ENCODE measurements at regions not wholly inside any gene's neighbourhood (a gene's known extent, or its start where the extent isn't known, plus 50 kb on each side); places are given as distances from the start of the nearest gene placed in this dataset.

GRCh38 chr3:106514431-106514830 is 645.6 kb upstream of the CBLB start:
- DNase-seq (ENCODE audit: low spot score): no peak
- peaks cover 6 to 8% of the 10 kb centered on the region in 2 donors for H3K4me1 ChIP-seq (ENCODE audit: control insufficient read depth in 2 of 2, insufficient read depth in 1 of 2, low read depth in 1 of 2, low read length in 2 of 2)
- H2BK5ac ChIP-seq (ENCODE audit: low read length): no peak overlapping the region
- WGBS, 2 donors (ENCODE audit: extremely low coverage in 2 of 2, insufficient read length in 2 of 2, insufficient replicate concordance in 1 of 2): no CpG with 5 or more reads among the region's 4 CpGs
- H4K8ac ChIP-seq (ENCODE audit: low read depth, low read length): no peak overlapping the region
- H2BK12ac ChIP-seq (ENCODE audit: low read length): no peak overlapping the region
- no peaks in the 10 kb centered on the region for H3K27me3 ChIP-seq (ENCODE audit: control insufficient read depth in 3 of 3, insufficient read depth in 3 of 3, low read depth in 1 of 3, low read length in 3 of 3)
- no peak overlapping the region for H3K4ac ChIP-seq (ENCODE audit: low read length)
- H4K91ac ChIP-seq (ENCODE audit: low read depth, low read length, poor library complexity): no peak overlapping the region
- no peak overlapping the region for H2BK15ac ChIP-seq (ENCODE audit: low read length)
- H3K23ac ChIP-seq (ENCODE audit: low read depth, low read length, poor library complexity): no peak overlapping the region
- H3K4me2 ChIP-seq (ENCODE audit: insufficient read depth, low read length, poor library complexity, severe bottlenecking): no peak overlapping the region
- H3K18ac ChIP-seq (ENCODE audit: low read length): no peak overlapping the region
- no peaks in the 10 kb centered on the region for H3K9me3 ChIP-seq (replicated peaks in 1 of 2; ENCODE audit: control insufficient read depth in 2 of 2, insufficient read depth in 1 of 2, low read depth in 1 of 2, low read length in 2 of 2)
- no peak overlapping the region for H3K27ac ChIP-seq (replicated peaks; ENCODE audit: low read length)
- peak overlapping the region; percentile 5 for H2AFZ ChIP-seq (ENCODE audit: low read length)
- H3K79me1 ChIP-seq (ENCODE audit: low read depth, low read length): no peaks in the 10 kb centered on the region
- no peak overlapping the region for H3K9ac ChIP-seq (ENCODE audit: low read depth, low read length, poor library complexity)
- no peak overlapping the region for H2AK5ac ChIP-seq (ENCODE audit: low read depth, low read length)
- peaks cover 0 to 2% of the 10 kb centered on the region in 2 donors for H3K36me3 ChIP-seq (replicated peaks in 1 of 2; ENCODE audit: control insufficient read depth in 2 of 2, insufficient read depth in 2 of 2, low read length in 2 of 2)
- H3K14ac ChIP-seq (ENCODE audit: low read length): no peak overlapping the region
- H3K4me3 ChIP-seq (ENCODE audit: low read length in 2 of 2): no peak overlapping the region
- no peak overlapping the region for H2BK120ac ChIP-seq (ENCODE audit: low read depth, low read length)

GRCh38 chr3:106518516-106518915 is 649.7 kb upstream of the CBLB start:
- H3K9me3 ChIP-seq (replicated peaks in 1 of 2; ENCODE audit: control insufficient read depth in 2 of 2, insufficient read depth in 1 of 2, low read depth in 1 of 2, low read length in 2 of 2): peaks cover 0 to 2% of the 10 kb centered on the region in 2 donors
- H2AFZ ChIP-seq (ENCODE audit: low read length): no peak overlapping the region
- no peak overlapping the region for H4K91ac ChIP-seq (ENCODE audit: low read depth, low read length, poor library complexity)
- peaks cover 0 to 2% of the 10 kb centered on the region in 2 donors for H3K36me3 ChIP-seq (replicated peaks in 1 of 2; ENCODE audit: control insufficient read depth in 2 of 2, insufficient read depth in 2 of 2, low read length in 2 of 2)
- no peak overlapping the region for H3K9ac ChIP-seq (ENCODE audit: low read depth, low read length, poor library complexity)
- H2AK5ac ChIP-seq (ENCODE audit: low read depth, low read length): no peak overlapping the region
- no peaks in the 10 kb centered on the region for H3K27me3 ChIP-seq (ENCODE audit: control insufficient read depth in 3 of 3, insufficient read depth in 3 of 3, low read depth in 1 of 3, low read length in 3 of 3)
- H3K18ac ChIP-seq (ENCODE audit: low read length): no peak overlapping the region
- no peak overlapping the region for H3K4me2 ChIP-seq (ENCODE audit: insufficient read depth, low read length, poor library complexity, severe bottlenecking)
- H3K4me1 ChIP-seq (ENCODE audit: control insufficient read depth in 2 of 2, insufficient read depth in 1 of 2, low read depth in 1 of 2, low read length in 2 of 2): peaks cover 6 to 8% of the 10 kb centered on the region in 2 donors
- H3K14ac ChIP-seq (ENCODE audit: low read length): no peak overlapping the region
- no peak overlapping the region for H2BK5ac ChIP-seq (ENCODE audit: low read length)
- H2BK12ac ChIP-seq (ENCODE audit: low read length): no peak overlapping the region
- H3K27ac ChIP-seq (replicated peaks; ENCODE audit: low read length): no peak overlapping the region
- no peak overlapping the region for H2BK15ac ChIP-seq (ENCODE audit: low read length)
- no peak overlapping the region for H4K8ac ChIP-seq (ENCODE audit: low read depth, low read length)
- H3K4ac ChIP-seq (ENCODE audit: low read length): no peak overlapping the region
- H2BK120ac ChIP-seq (ENCODE audit: low read depth, low read length): no peak overlapping the region
- no peak overlapping the region for H3K4me3 ChIP-seq (ENCODE audit: low read length in 2 of 2)
- no peaks in the 10 kb centered on the region for H3K79me1 ChIP-seq (ENCODE audit: low read depth, low read length)
- DNase-seq (ENCODE audit: low spot score): no peak
- H3K23ac ChIP-seq (ENCODE audit: low read depth, low read length, poor library complexity): no peak overlapping the region

GRCh38 chr3:106522397-106522796 is 653.6 kb upstream of the CBLB start:
- WGBS, 2 donors (ENCODE audit: extremely low coverage in 2 of 2, insufficient read length in 2 of 2, insufficient replicate concordance in 1 of 2): no CpG with 5 or more reads among the region's 4 CpGs

DNA sequence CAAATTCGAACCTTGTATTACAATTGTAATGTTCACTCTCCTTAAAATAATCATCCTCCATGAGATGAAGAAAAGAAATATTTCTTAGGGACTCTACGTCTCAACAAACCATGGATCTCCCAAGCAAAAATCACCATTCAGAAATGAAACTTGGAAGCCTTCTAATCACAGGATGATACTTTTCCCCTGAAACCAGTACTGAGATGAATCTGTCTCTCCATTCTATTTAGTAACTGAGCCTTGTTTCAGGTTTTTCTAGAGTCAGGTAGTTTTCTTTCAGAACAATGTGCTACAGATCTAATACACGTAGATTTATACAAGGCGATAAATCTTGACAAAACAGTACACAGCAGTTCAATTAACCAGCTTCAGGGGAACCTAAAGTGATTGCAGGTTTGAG is 660.1 kb upstream of the CBLB start:
- H2BK120ac ChIP-seq (ENCODE audit: low read depth, low read length): no peak overlapping the region
- H3K4me1 ChIP-seq (ENCODE audit: control insufficient read depth in 2 of 2, insufficient read depth in 1 of 2, low read depth in 1 of 2, low read length in 2 of 2): no peaks in the 10 kb centered on the region
- no peaks in the 10 kb centered on the region for H3K27me3 ChIP-seq (ENCODE audit: control insufficient read depth in 3 of 3, insufficient read depth in 3 of 3, low read depth in 1 of 3, low read length in 3 of 3)
- no peak overlapping the region for H2BK15ac ChIP-seq (ENCODE audit: low read length)
- peaks cover 0 to 5% of the 10 kb centered on the region in 2 donors for H3K9me3 ChIP-seq (replicated peaks in 1 of 2; ENCODE audit: control insufficient read depth in 2 of 2, insufficient read depth in 1 of 2, low read depth in 1 of 2, low read length in 2 of 2)
- WGBS, 2 donors (ENCODE audit: extremely low coverage in 2 of 2, insufficient read length in 2 of 2, insufficient replicate concordance in 1 of 2): 100% methylated on average over 1 of the region's 4 CpGs; no CpG with 5 or more reads in 1 of the 2 donors
- H4K91ac ChIP-seq (ENCODE audit: low read depth, low read length, poor library complexity): no peak overlapping the region
- H4K8ac ChIP-seq (ENCODE audit: low read depth, low read length): no peak overlapping the region
- no peak overlapping the region for H2AFZ ChIP-seq (ENCODE audit: low read length)
- no peak overlapping the region for H2AK5ac ChIP-seq (ENCODE audit: low read depth, low read length)
- H2BK5ac ChIP-seq (ENCODE audit: low read length): no peak overlapping the region
- H2BK12ac ChIP-seq (ENCODE audit: low read length): no peak overlapping the region
- H3K79me1 ChIP-seq (ENCODE audit: low read depth, low read length): no peaks in the 10 kb centered on the region
- H3K9ac ChIP-seq (ENCODE audit: low read depth, low read length, poor library complexity): no peak overlapping the region
- no peaks in the 10 kb centered on the region for H3K36me3 ChIP-seq (replicated peaks in 1 of 2; ENCODE audit: control insufficient read depth in 2 of 2, insufficient read depth in 2 of 2, low read length in 2 of 2)
- no peak overlapping the region for H3K4me3 ChIP-seq (ENCODE audit: low read length in 2 of 2)
- no peak overlapping the region for H3K4ac ChIP-seq (ENCODE audit: low read length)
- H3K27ac ChIP-seq (replicated peaks; ENCODE audit: low read length): no peak overlapping the region
- H3K4me2 ChIP-seq (ENCODE audit: insufficient read depth, low read length, poor library complexity, severe bottlenecking): no peak overlapping the region
- no peak overlapping the region for H3K23ac ChIP-seq (ENCODE audit: low read depth, low read length, poor library complexity)
- no peak overlapping the region for H3K14ac ChIP-seq (ENCODE audit: low read length)
- no peak for DNase-seq (ENCODE audit: low spot score)
- H3K18ac ChIP-seq (ENCODE audit: low read length): no peak overlapping the region

More at GRCh38 chr3:106522397-106522796, 653.6 kb upstream of the CBLB start:
- H3K9me3 ChIP-seq (replicated peaks in 1 of 2; ENCODE audit: control insufficient read depth in 2 of 2, insufficient read depth in 1 of 2, low read depth in 1 of 2, low read length in 2 of 2): peaks cover 0 to 2% of the 10 kb centered on the region in 2 donors
- H3K9ac ChIP-seq (ENCODE audit: low read depth, low read length, poor library complexity): no peak overlapping the region
- peaks cover 5 to 8% of the 10 kb centered on the region in 2 donors for H3K4me1 ChIP-seq (ENCODE audit: control insufficient read depth in 2 of 2, insufficient read depth in 1 of 2, low read depth in 1 of 2, low read length in 2 of 2)
- DNase-seq (ENCODE audit: low spot score): no peak
- H3K4me3 ChIP-seq (ENCODE audit: low read length in 2 of 2): no peak overlapping the region
- no peak overlapping the region for H4K8ac ChIP-seq (ENCODE audit: low read depth, low read length)
- H2BK120ac ChIP-seq (ENCODE audit: low read depth, low read length): no peak overlapping the region
- no peak overlapping the region for H3K27ac ChIP-seq (replicated peaks; ENCODE audit: low read length)
- no peaks in the 10 kb centered on the region for H3K27me3 ChIP-seq (ENCODE audit: control insufficient read depth in 3 of 3, insufficient read depth in 3 of 3, low read depth in 1 of 3, low read length in 3 of 3)
- peak overlapping the region; percentile 60 for H3K18ac ChIP-seq (ENCODE audit: low read length)
- H2BK5ac ChIP-seq (ENCODE audit: low read length): no peak overlapping the region
- no peak overlapping the region for H2AK5ac ChIP-seq (ENCODE audit: low read depth, low read length)
- no peak overlapping the region for H3K4ac ChIP-seq (ENCODE audit: low read length)
- H2BK15ac ChIP-seq (ENCODE audit: low read length): no peak overlapping the region
- H3K79me1 ChIP-seq (ENCODE audit: low read depth, low read length): no peaks in the 10 kb centered on the region
- no peak overlapping the region for H3K14ac ChIP-seq (ENCODE audit: low read length)
- no peak overlapping the region for H4K91ac ChIP-seq (ENCODE audit: low read depth, low read length, poor library complexity)
- no peak overlapping the region for H2AFZ ChIP-seq (ENCODE audit: low read length)
- H3K23ac ChIP-seq (ENCODE audit: low read depth, low read length, poor library complexity): no peak overlapping the region
- no peak overlapping the region for H2BK12ac ChIP-seq (ENCODE audit: low read length)
- H3K4me2 ChIP-seq (ENCODE audit: insufficient read depth, low read length, poor library complexity, severe bottlenecking): no peak overlapping the region
- H3K36me3 ChIP-seq (replicated peaks in 1 of 2; ENCODE audit: control insufficient read depth in 2 of 2, insufficient read depth in 2 of 2, low read length in 2 of 2): no peaks in the 10 kb centered on the region

Measured in neuronal stem cell (in vitro differentiated cells).